WERI-Rb-1 (cell line): ENCODE measurements at regions not wholly inside any gene's neighbourhood (a gene's known extent, or its start where the extent isn't known, plus 50 kb on each side); places are given as distances from the start of the nearest gene placed in this dataset.

ENCODE experiments used
- DNase-seq: peaks from one replicate; pipeline ENCODE4 v3.0.0-alpha.2; 2020
- H3K27ac ChIP-seq: fragments of 250-450 bp; sonication (Bioruptor Pico); 2 replicates; pipeline ENCODE4 v1.5.1; 2020; ENCODE audit warnings: mild to moderate bottlenecking, moderate library complexity
- H3K27me3 ChIP-seq: fragments of 250-450 bp; sonication (Bioruptor Pico); 2 replicates; pipeline ENCODE4 v1.5.1; 2021; ENCODE audit warnings: mild to moderate bottlenecking, low read depth, moderate library complexity; ENCODE audit not compliant: insufficient read depth, severe bottlenecking
- H3K36me3 ChIP-seq: fragments of 250-450 bp; sonication (Bioruptor Pico); 2 replicates; pipeline ENCODE4 v1.5.1; 2020; ENCODE audit warnings: mild to moderate bottlenecking, moderate library complexity
- H3K4me3 ChIP-seq: 2 replicates; pipeline ENCODE4 v1.5.1; 2011; ENCODE audit warnings: low read depth, mild to moderate bottlenecking, control low read depth, low read length
- H3K9me3 ChIP-seq: fragments of 250-450 bp; sonication (Bioruptor Pico); 2 replicates; pipeline ENCODE4 v1.5.1; 2021; ENCODE audit warnings: mild to moderate bottlenecking, moderate library complexity; ENCODE audit not compliant: severe bottlenecking
- TF ChIP-seq, protein P1 (sequence below): IDR thresholded peaks from 2 replicates; pipeline ENCODE4 v1.5.1; 2011; ENCODE audit warnings: low read depth, mild to moderate bottlenecking, control low read depth, inconsistent platforms, low read length

- Histone ChIP-seq H3K9me3 (no peaks in the 10 kb centered on the region), H3K27me3 (peaks cover 97% of the 10 kb centered on the region), H3K27ac (no peak overlapping the region), H3K4me3 (no peak overlapping the region), H3K36me3 (no peaks in the 10 kb centered on the region)
- DNase-seq, result no peak
- TF ChIP-seq, protein P1, sequence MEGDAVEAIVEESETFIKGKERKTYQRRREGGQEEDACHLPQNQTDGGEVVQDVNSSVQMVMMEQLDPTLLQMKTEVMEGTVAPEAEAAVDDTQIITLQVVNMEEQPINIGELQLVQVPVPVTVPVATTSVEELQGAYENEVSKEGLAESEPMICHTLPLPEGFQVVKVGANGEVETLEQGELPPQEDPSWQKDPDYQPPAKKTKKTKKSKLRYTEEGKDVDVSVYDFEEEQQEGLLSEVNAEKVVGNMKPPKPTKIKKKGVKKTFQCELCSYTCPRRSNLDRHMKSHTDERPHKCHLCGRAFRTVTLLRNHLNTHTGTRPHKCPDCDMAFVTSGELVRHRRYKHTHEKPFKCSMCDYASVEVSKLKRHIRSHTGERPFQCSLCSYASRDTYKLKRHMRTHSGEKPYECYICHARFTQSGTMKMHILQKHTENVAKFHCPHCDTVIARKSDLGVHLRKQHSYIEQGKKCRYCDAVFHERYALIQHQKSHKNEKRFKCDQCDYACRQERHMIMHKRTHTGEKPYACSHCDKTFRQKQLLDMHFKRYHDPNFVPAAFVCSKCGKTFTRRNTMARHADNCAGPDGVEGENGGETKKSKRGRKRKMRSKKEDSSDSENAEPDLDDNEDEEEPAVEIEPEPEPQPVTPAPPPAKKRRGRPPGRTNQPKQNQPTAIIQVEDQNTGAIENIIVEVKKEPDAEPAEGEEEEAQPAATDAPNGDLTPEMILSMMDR, result no peak
Observed at GRCh38 chr2:19810148-19810547, 91.6 kb downstream of the TTC32 start.

DNA sequence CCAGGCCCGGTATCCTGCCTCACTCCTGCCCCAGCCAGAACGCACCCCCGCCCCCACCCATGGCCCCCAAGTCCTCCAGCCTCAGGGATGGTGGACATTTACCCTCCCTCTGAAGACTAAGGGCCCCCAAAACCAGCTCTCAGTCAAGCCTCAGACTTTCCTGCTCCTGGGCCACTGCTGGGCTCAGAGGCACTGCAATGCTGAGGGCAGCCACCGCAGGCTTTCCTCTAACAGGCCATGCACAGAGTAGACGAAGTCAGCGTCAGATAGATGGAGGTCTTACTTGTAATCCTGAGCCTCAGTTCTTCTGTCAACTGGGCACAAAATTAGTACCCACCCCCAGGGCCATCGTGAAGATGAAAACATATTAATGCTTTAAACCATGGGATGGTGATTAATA, 92.6 kb downstream of the TTC32 start:
- H3K27me3 ChIP-seq, result peaks cover 97% of the 10 kb centered on the region
- TF ChIP-seq, protein P1, result no peak
- H3K4me3 ChIP-seq, result no peak overlapping the region
- H3K9me3 ChIP-seq, result no peaks in the 10 kb centered on the region
- no peak overlapping the region for H3K27ac ChIP-seq
- H3K36me3 ChIP-seq, result no peaks in the 10 kb centered on the region
- no peak for DNase-seq

DNA sequence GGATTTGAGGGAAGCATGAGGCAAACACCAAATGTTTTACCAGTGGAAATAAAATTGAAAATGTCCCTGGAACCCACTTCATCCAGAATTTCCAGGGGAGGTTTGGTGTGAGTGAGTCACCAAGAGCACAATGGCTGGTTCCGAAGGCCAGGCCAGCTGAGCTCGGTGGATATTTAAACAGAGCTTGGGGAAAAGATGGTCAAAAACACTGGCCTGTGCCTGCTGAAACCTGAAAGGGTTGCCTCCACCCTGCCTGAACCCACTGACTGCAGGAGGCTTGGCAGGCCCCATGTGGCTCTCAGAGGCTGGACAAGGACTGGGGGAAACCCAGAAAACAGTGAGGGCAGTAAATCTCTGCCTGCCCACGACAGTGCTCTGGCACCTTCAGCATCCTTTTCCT, 93.9 kb downstream of the TTC32 start:
- Histone ChIP-seq H3K27ac (no peak overlapping the region), H3K36me3 (no peaks in the 10 kb centered on the region), H3K27me3 (peaks cover 97% of the 10 kb centered on the region), H3K9me3 (no peaks in the 10 kb centered on the region), H3K4me3 (no peak overlapping the region)
- DNase-seq, result no peak
- TF ChIP-seq, protein P1, result no peak

DNA sequence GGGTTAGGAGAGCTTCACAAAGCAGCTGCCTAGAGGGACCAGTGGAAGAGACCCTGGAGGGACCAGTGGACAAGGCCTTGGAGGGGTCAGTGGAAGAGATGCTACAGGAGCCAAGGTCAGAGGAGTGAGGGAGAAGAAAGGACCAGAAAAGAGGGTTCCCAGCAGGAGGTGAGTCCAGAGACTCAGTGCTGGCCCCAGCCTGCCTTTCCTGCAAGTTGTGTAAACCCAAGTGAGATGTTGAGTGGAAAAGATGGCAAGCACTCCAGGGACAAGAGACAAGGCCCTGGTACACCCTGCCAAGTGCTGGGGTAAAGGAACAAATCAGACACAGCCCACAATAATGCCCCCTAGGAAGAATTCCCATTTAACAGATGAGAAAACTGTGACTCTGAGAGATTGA, 94.4 kb downstream of the TTC32 start:
- Histone ChIP-seq H3K36me3 (no peaks in the 10 kb centered on the region), H3K27ac (no peak overlapping the region), H3K9me3 (peaks cover under 1% of the 10 kb centered on the region), H3K4me3 (no peak overlapping the region), H3K27me3 (peaks cover 97% of the 10 kb centered on the region)
- TF ChIP-seq, protein P1, result no peak
- no peak for DNase-seq

DNA sequence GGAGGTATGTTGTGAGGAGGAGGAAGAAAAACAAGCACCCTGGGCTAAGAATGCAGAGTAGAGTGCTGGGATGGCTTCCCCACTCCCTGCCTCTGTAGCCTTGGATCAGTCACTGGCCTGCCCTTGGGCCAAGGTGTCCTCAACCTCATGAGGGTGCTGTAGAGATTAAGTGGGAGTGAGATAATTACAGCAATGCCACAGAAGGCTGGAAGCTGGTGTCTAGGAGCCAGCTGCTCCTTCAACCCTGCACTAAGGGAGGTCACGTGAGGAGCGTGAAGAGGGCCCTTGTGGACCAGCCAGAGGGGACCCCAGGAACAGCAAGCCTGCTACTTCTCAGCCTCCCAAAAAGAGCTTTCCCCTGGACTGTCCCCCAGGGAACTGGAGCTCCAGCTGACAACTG, 95.2 kb downstream of the TTC32 start:
- Histone ChIP-seq H3K9me3 (peaks cover 4% of the 10 kb centered on the region), H3K36me3 (no peaks in the 10 kb centered on the region), H3K27ac (no peak overlapping the region), H3K4me3 (no peak overlapping the region), H3K27me3 (peaks cover 97% of the 10 kb centered on the region)
- TF ChIP-seq, protein P1, result no peak
- DNase-seq, result no peak

- no peak overlapping the region for H3K4me3 ChIP-seq
- no peak overlapping the region for H3K27ac ChIP-seq
- DNase-seq, result no peak
- H3K9me3 ChIP-seq, result peaks cover 4% of the 10 kb centered on the region
- H3K27me3 ChIP-seq, result peaks cover 98% of the 10 kb centered on the region
- TF ChIP-seq, protein P1, result no peak
- H3K36me3 ChIP-seq, result no peaks in the 10 kb centered on the region
Observed at GRCh38 chr2:19806131-19806530, 95.7 kb downstream of the TTC32 start.
